CD4-positive, CD25-positive, alpha-beta regulatory T cell (primary cell): ENCODE measurements at regions not wholly inside any gene's neighbourhood (a gene's known extent, or its start where the extent isn't known, plus 50 kb on each side); places are given as distances from the start of the nearest gene placed in this dataset.

Source experiments
- ATAC-seq, 2 donors: fragments of 150-1000 bp; cut with Tn5 transposase; one replicate each; pipeline ENCODE4 v1.10.0; 2021; ENCODE audit warnings: low read depth in 2 of 2, moderate number of reproducible peaks in 2 of 2, moderate library complexity in 1 of 2
- DNase-seq, 3 donors: peaks; one replicate each; pipeline versions ENCODE4 v3.0.0 to v3.0.0-alpha.2; 2012 to 2022; ENCODE audit warnings: mixed read lengths in 1 of 3
- H3K27ac ChIP-seq: one replicate; pipeline ENCODE4 v1.7.0; 2013; ENCODE audit warnings: mild to moderate bottlenecking, low read length; ENCODE audit not compliant: insufficient read depth, poor library complexity, severe bottlenecking
- H3K27me3 ChIP-seq: one replicate; pipeline ENCODE4 v1.7.0; 2013; ENCODE audit warnings: low read length; ENCODE audit not compliant: control insufficient read depth, insufficient read depth
- H3K36me3 ChIP-seq: one replicate; pipeline ENCODE4 v1.7.0; 2013; ENCODE audit warnings: mild to moderate bottlenecking, low read length, moderate library complexity; ENCODE audit not compliant: control insufficient read depth, insufficient read depth
- H3K4me1 ChIP-seq: 2 replicates; pipeline ENCODE4 v1.7.0; 2013; ENCODE audit warnings: mild to moderate bottlenecking, low read length; ENCODE audit not compliant: insufficient read depth, control insufficient read depth, poor library complexity, severe bottlenecking
- H3K4me3 ChIP-seq: one replicate; pipeline ENCODE4 v1.7.0; 2013; ENCODE audit warnings: low read depth, mild to moderate bottlenecking, low read length, moderate library complexity
- H3K9me3 ChIP-seq, 2 experiments: 1 replicate in 1 of 2; 2 replicates in 1 of 2; pipeline ENCODE4 v1.7.0; 2013; ENCODE audit warnings: low read length in 2 of 2, mild to moderate bottlenecking in 1 of 2, moderate library complexity in 1 of 2; ENCODE audit not compliant: control insufficient read depth in 2 of 2
- H3K27ac Mint-ChIP-seq, 3 donors: one replicate each; pipeline ENCODE4 v1.8.0; 2020 to 2022; ENCODE audit warnings: mild to moderate bottlenecking in 3 of 3, mixed read lengths in 3 of 3, moderate library complexity in 2 of 3
- H3K27me3 Mint-ChIP-seq: one replicate; pipeline ENCODE4 v1.8.0; 2022; ENCODE audit warnings: mild to moderate bottlenecking, mixed read lengths
- H3K36me3 Mint-ChIP-seq: one replicate; pipeline ENCODE4 v1.8.0; 2020; ENCODE audit warnings: mixed read lengths
- H3K4me1 Mint-ChIP-seq, 4 donors: one replicate each; pipeline ENCODE4 v1.8.0; 2020 to 2022; ENCODE audit warnings: mixed read lengths in 4 of 4, mild to moderate bottlenecking in 1 of 4
- H3K4me3 Mint-ChIP-seq, 4 donors: one replicate each; pipeline ENCODE4 v1.8.0; 2020 to 2022; ENCODE audit warnings: mild to moderate bottlenecking in 4 of 4, mixed read lengths in 4 of 4, moderate library complexity in 3 of 4
- H3K9me3 Mint-ChIP-seq, 7 donors: one replicate each; pipeline ENCODE4 v1.8.0; 2020 to 2022; ENCODE audit warnings: mixed read lengths in 7 of 7, mild to moderate bottlenecking in 3 of 7, moderate library complexity in 2 of 7

- DNase-seq (no peak), ATAC-seq (no peak)
- Mint-ChIP-seq H3K27me3 (peaks cover 5% of the 10 kb centered on the region), H3K4me1 (no peaks in the 10 kb centered on the region), H3K27ac (no peak overlapping the region), H3K9me3 (peaks cover 0 to 4% (median 1%) of the 10 kb centered on the region in 7 donors), H3K4me3 (no peak overlapping the region), H3K36me3 (no peaks in the 10 kb centered on the region)
- H3K27ac ChIP-seq, result no peak overlapping the region
- H3K36me3 ChIP-seq, result no peaks in the 10 kb centered on the region
- H3K9me3 ChIP-seq, result no peaks in the 10 kb centered on the region
- no peaks in the 10 kb centered on the region for H3K4me1 ChIP-seq
- H3K4me3 ChIP-seq, result no peak overlapping the region
- H3K27me3 ChIP-seq, result peaks cover 2% of the 10 kb centered on the region
Measured at GRCh38 chr9:115604831-115605483, 487.0 kb upstream of the TNC start.

GRCh38 chr9:115606838-115607237, 488.9 kb upstream of the TNC start:
- Mint-ChIP-seq H3K27me3 (no peaks in the 10 kb centered on the region), H3K9me3 (peaks cover 0 to 4% (median 0%) of the 10 kb centered on the region in 7 donors), H3K4me1 (no peaks in the 10 kb centered on the region), H3K4me3 (no peak overlapping the region), H3K27ac (no peak overlapping the region), H3K36me3 (no peaks in the 10 kb centered on the region)
- Histone ChIP-seq H3K9me3 (no peaks in the 10 kb centered on the region), H3K27ac (no peak overlapping the region), H3K36me3 (no peaks in the 10 kb centered on the region), H3K4me1 (no peaks in the 10 kb centered on the region), H3K4me3 (no peak overlapping the region), H3K27me3 (no peaks in the 10 kb centered on the region)
- DNase-seq, result no peak
- no peak for ATAC-seq

GRCh38 chr9:115614326-115614999, 496.5 kb upstream of the TNC start:
- DNase-seq (no peak), ATAC-seq (no peak)
- no peaks in the 10 kb centered on the region for H3K27me3 ChIP-seq
- H3K27ac ChIP-seq, result no peak overlapping the region
- H3K9me3 ChIP-seq, result no peaks in the 10 kb centered on the region
- Mint-ChIP-seq H3K4me3 (no peak overlapping the region), H3K4me1 (no peaks in the 10 kb centered on the region), H3K27me3 (no peaks in the 10 kb centered on the region), H3K27ac (peak overlapping the region in 1 of 3 donors; percentile 2), H3K36me3 (no peaks in the 10 kb centered on the region), H3K9me3 (peaks cover 0 to 3% (median 0%) of the 10 kb centered on the region in 7 donors)
- no peak overlapping the region for H3K4me3 ChIP-seq
- no peaks in the 10 kb centered on the region for H3K36me3 ChIP-seq
- no peaks in the 10 kb centered on the region for H3K4me1 ChIP-seq

GRCh38 chr9:115615000-115615401, 497.0 kb upstream of the TNC start:
- Histone ChIP-seq H3K27ac (no peak overlapping the region), H3K4me1 (no peaks in the 10 kb centered on the region), H3K9me3 (no peaks in the 10 kb centered on the region), H3K4me3 (no peak overlapping the region), H3K27me3 (no peaks in the 10 kb centered on the region), H3K36me3 (no peaks in the 10 kb centered on the region)
- H3K9me3 Mint-ChIP-seq, result peaks cover 0 to 3% (median under 1%) of the 10 kb centered on the region in 7 donors
- ATAC-seq (no peak), DNase-seq (no peak)
- H3K27ac Mint-ChIP-seq, result no peak overlapping the region
- H3K4me3 Mint-ChIP-seq, result no peak overlapping the region
- no peaks in the 10 kb centered on the region for H3K4me1 Mint-ChIP-seq
- H3K27me3 Mint-ChIP-seq, result no peaks in the 10 kb centered on the region
- no peaks in the 10 kb centered on the region for H3K36me3 Mint-ChIP-seq

- Mint-ChIP-seq H3K4me1 (no peaks in the 10 kb centered on the region), H3K27me3 (no peaks in the 10 kb centered on the region), H3K4me3 (no peak overlapping the region), H3K27ac (peak overlapping the region in 1 of 3 donors; percentile 34), H3K36me3 (no peaks in the 10 kb centered on the region), H3K9me3 (peaks cover 0 to 7% (median 3%) of the 10 kb centered on the region in 7 donors)
- ATAC-seq (no peak), DNase-seq (no peak)
- Histone ChIP-seq H3K27me3 (no peaks in the 10 kb centered on the region), H3K9me3 (no peaks in the 10 kb centered on the region), H3K27ac (no peak overlapping the region), H3K4me1 (no peaks in the 10 kb centered on the region), H3K4me3 (no peak overlapping the region), H3K36me3 (no peaks in the 10 kb centered on the region)
Measured at GRCh38 chr9:115615821-115616665, 498.1 kb upstream of the TNC start.

GRCh38 chr9:115616666-115617239, 498.8 kb upstream of the TNC start:
- Mint-ChIP-seq H3K36me3 (no peaks in the 10 kb centered on the region), H3K27ac (no peak overlapping the region), H3K4me1 (no peaks in the 10 kb centered on the region), H3K4me3 (no peak overlapping the region), H3K9me3 (peaks cover 0 to 14% (median 3%) of the 10 kb centered on the region in 7 donors), H3K27me3 (peaks cover 5% of the 10 kb centered on the region)
- no peak for ATAC-seq
- Histone ChIP-seq H3K36me3 (no peaks in the 10 kb centered on the region), H3K27me3 (no peaks in the 10 kb centered on the region), H3K9me3 (no peaks in the 10 kb centered on the region), H3K27ac (no peak overlapping the region), H3K4me1 (no peaks in the 10 kb centered on the region), H3K4me3 (no peak overlapping the region)
- no peak for DNase-seq

- Mint-ChIP-seq H3K27ac (no peak overlapping the region), H3K27me3 (peaks cover 5% of the 10 kb centered on the region), H3K36me3 (no peaks in the 10 kb centered on the region), H3K9me3 (peaks cover under 1 to 9% (median 3%) of the 10 kb centered on the region in 7 donors), H3K4me1 (no peaks in the 10 kb centered on the region), H3K4me3 (no peak overlapping the region)
- Histone ChIP-seq H3K4me1 (no peaks in the 10 kb centered on the region), H3K36me3 (no peaks in the 10 kb centered on the region), H3K4me3 (no peak overlapping the region), H3K9me3 (no peaks in the 10 kb centered on the region), H3K27me3 (no peaks in the 10 kb centered on the region), H3K27ac (no peak overlapping the region)
- ATAC-seq (no peak), DNase-seq (no peak)
Measured at GRCh38 chr9:115625251-115625650, 507.3 kb upstream of the TNC start.
